Neuron (in vitro differentiated cells): ENCODE measurements at regions not wholly inside any gene's neighbourhood (a gene's known extent, or its start where the extent isn't known, plus 50 kb on each side); places are given as distances from the start of the nearest gene placed in this dataset.

Source experiments
- H2AFZ ChIP-seq: one replicate; pipeline ENCODE4 v1.6.1; 2013; ENCODE audit warnings: low read depth, mild to moderate bottlenecking, inconsistent platforms, low read length, moderate library complexity
- H3K27me3 ChIP-seq: one replicate; pipeline ENCODE4 v1.6.1; 2013; ENCODE audit warnings: low read length; ENCODE audit not compliant: insufficient read depth
- H3K36me3 ChIP-seq: one replicate; pipeline ENCODE4 v1.6.1; 2013; ENCODE audit warnings: low read length; ENCODE audit not compliant: insufficient read depth
- H3K4me1 ChIP-seq: one replicate; pipeline ENCODE4 v1.6.1; 2013; ENCODE audit warnings: low read length; ENCODE audit not compliant: insufficient read depth
- H3K4me3 ChIP-seq: 2 replicates; pipeline ENCODE4 v1.5.1; 2013; ENCODE audit warnings: mild to moderate bottlenecking, low read length, moderate library complexity
- H3K9me3 ChIP-seq: one replicate; pipeline ENCODE4 v1.6.1; 2013; ENCODE audit warnings: low read length

DNA sequence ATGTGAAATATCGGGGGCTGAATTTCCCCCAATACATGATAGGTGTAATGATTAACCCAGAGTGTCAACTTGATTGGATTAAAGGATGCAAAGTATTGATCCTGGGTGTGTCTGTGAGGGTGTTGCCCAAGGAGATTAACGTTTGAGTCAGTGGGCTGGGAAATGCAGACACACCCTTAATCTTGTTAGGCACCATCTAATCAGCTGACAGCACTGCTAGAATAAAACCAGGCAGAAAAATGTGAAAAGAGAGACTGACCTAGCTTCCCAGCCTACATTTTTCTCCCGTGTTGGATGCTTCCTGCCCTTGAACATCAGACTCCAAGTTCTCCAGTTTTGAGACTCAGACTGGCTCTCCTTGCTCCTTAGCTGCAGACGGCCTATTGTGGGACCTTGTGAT is 247.8 kb downstream of the OTOL1 start:
- no peaks in the 10 kb centered on the region for H3K4me1 ChIP-seq
- no peak overlapping the region for H3K4me3 ChIP-seq
- no peaks in the 10 kb centered on the region for H3K9me3 ChIP-seq
- H3K27me3 ChIP-seq: no peaks in the 10 kb centered on the region
- H2AFZ ChIP-seq: no peak overlapping the region
- no peaks in the 10 kb centered on the region for H3K36me3 ChIP-seq

DNA sequence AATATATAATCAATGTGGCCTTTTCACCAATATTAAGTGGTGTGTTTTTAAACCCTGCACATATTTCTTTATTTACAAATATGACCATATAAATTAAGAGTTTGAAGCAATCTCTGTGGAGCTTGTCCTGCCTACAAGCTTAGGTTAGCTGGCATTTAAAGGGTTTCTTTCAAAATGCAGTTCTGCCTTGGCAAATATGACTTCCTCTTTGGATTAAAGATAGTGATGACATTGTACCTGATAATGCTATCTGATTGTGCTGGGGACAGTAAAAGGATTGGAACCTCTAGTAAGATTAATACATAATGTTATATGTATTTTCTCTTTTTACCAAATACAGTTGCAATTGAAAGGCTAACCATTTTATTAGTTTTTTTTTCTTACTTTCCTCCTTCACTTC is 249.1 kb downstream of the OTOL1 start:
- Histone ChIP-seq H3K4me1 (no peaks in the 10 kb centered on the region), H3K9me3 (no peaks in the 10 kb centered on the region), H3K36me3 (no peaks in the 10 kb centered on the region), H3K27me3 (no peaks in the 10 kb centered on the region), H2AFZ (no peak overlapping the region), H3K4me3 (no peak overlapping the region)

DNA sequence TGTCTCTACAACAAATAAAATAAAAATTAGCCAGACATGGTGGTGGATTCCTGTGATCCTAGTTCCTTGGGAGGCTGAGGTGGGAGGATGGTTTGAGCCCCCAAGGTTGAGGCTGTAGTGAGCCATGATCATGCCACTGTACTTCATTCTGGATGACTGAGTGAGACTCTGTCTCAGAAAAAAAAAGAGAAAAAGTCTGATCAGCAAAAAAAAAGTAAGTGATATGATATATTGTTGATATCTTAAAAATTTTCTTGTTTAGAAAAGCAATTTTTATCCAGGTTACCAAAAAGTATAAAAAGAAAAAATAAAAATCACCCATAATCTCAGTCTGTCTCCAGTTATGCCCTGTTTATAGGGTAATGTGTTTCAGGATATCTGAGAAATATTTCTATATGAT is 251.4 kb downstream of the OTOL1 start:
- Histone ChIP-seq H3K9me3 (no peaks in the 10 kb centered on the region), H3K27me3 (no peaks in the 10 kb centered on the region), H3K4me1 (no peaks in the 10 kb centered on the region), H3K36me3 (no peaks in the 10 kb centered on the region), H3K4me3 (no peak overlapping the region), H2AFZ (no peak overlapping the region)

DNA sequence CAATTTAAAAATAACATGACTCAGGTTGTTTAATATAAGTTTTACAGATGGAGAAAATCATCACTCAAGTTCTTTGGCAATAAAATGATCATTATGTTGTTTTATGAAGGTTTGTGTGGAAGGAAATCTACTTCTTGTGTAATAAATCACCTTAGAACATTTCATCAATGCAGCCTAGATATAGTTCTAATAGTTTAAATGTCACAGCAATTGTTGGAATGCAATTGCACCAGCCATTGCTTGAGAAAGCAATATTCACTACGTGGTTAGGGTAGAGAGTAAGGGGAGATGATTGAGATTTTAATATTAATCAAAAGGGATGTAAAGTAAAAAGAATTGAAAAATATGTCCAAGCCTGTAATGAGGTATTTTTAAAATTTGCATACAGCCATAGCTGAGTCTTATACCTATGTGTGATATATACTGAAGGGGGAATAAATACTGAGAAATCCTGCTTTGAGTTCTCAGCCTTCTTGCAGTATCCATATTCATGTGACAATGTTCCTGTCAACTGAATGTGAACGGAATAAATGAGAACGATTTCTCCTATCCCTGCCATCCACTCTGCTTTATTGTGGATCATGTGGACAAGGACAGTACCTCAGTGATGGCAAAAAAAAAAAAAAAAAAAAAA is 257.9 kb downstream of the OTOL1 start:
- no peak overlapping the region for H3K4me3 ChIP-seq
- no peaks in the 10 kb centered on the region for H3K36me3 ChIP-seq
- no peaks in the 10 kb centered on the region for H3K27me3 ChIP-seq
- H3K9me3 ChIP-seq: no peaks in the 10 kb centered on the region
- H3K4me1 ChIP-seq: no peaks in the 10 kb centered on the region
- no peak overlapping the region for H2AFZ ChIP-seq

DNA sequence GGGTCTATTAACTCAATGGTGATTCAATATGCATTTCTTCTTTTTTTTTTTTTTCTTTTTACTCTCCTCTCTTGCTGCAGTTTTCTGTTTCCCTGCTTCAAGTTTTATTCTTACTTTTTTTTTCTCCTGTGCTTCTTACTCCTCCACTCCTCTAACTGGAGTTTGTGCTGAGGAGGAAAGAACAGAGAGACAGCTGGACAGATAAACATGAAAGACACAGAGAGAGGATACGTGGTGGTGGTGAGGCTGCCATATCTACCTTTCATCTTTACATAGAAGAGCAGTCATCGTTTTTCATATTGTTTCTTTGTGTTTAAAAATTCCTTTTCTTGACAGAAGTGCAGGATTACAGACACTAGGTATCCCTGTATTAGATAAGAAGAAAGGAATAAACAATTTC is 262.8 kb downstream of the OTOL1 start:
- no peaks in the 10 kb centered on the region for H3K36me3 ChIP-seq
- H3K27me3 ChIP-seq: no peaks in the 10 kb centered on the region
- H2AFZ ChIP-seq: no peak overlapping the region
- no peaks in the 10 kb centered on the region for H3K9me3 ChIP-seq
- no peaks in the 10 kb centered on the region for H3K4me1 ChIP-seq
- no peak overlapping the region for H3K4me3 ChIP-seq

DNA sequence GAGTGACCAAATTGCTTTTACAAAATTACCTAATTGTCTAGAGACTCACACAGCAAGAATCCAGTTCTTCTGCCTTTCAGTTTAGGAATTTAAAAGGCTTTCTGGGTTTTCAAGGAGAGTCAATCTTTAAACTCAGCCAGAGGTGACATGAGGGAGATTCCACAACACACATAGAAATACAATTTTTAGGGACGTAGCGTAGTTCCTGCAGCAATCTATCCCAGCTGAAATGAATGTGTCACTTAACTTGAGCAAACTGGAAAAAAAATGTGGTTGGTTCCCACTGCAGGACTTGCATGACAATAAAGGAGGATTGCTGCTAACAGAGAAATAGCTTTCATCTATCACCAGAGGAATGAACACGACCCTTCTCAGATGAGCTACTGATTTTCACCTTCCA is 269.7 kb downstream of the OTOL1 start:
- Histone ChIP-seq H3K9me3 (no peaks in the 10 kb centered on the region), H2AFZ (no peak overlapping the region), H3K4me1 (no peaks in the 10 kb centered on the region), H3K27me3 (no peaks in the 10 kb centered on the region), H3K4me3 (no peak overlapping the region), H3K36me3 (no peaks in the 10 kb centered on the region)

DNA sequence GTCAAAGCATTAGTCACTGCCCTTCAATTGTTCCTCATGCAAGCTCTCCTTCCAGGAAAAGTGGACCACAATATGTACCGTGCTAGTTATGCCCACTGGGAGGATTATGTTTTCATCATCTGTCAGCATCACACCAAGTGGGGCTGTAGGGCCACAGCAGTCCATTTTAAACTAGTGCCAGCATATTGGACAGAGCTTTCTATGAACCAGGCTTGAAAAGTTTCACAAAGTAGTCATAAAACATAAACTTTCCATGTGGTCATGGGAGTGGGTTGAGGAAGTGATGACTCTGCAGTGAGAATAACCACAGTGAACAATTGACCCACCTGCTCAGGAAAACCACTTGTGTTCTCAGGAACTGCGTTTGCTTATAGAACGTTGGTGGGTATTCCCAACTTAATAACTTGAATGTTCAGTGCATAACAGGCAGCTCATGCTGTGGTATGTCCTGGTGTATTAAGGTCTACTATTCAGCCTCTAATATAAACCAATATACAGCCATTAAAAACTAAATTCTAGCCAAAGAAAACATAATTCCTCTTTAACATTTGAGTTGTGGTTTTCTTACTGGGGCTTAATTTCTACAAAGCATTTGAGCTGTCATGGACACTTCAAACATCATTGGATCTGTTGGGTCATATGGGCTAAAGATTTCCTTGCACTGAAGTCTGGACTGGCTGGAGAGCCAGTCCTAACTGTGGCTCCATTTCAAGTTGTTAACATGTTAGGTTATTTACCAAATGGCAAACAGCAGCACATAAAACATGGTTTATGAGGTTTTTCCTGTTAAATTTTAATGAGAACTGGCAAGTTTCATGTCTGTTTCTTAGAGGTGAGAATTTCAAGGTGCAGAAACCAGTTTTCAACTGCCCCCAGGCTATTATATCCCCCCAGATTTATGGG is 274.1 kb downstream of the OTOL1 start:
- Histone ChIP-seq H3K36me3 (no peaks in the 10 kb centered on the region), H3K9me3 (no peaks in the 10 kb centered on the region), H3K4me3 (no peak overlapping the region), H3K4me1 (no peaks in the 10 kb centered on the region), H3K27me3 (no peaks in the 10 kb centered on the region), H2AFZ (no peak overlapping the region)

DNA sequence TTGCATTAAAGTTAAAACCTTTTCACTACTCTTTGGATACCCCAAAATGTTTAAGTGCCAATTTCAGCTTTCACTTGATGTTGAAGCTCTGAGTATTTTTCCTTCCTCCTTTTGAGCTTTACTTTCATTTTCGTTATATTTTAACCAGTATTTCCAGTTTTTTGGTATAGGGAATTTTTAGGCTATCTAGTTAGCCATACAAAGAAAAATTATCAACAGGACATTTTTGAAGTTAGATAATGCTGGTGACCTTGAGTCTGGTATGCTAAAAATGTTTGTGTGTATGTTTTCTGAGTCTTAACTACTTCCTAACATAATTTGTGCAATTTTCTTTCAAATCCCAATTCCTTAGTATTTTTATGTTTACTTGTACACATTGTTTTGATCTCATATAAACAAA is 284.8 kb downstream of the OTOL1 start:
- Histone ChIP-seq H2AFZ (no peak overlapping the region), H3K36me3 (no peaks in the 10 kb centered on the region), H3K4me1 (no peaks in the 10 kb centered on the region), H3K9me3 (no peaks in the 10 kb centered on the region), H3K27me3 (no peaks in the 10 kb centered on the region), H3K4me3 (no peak overlapping the region)

DNA sequence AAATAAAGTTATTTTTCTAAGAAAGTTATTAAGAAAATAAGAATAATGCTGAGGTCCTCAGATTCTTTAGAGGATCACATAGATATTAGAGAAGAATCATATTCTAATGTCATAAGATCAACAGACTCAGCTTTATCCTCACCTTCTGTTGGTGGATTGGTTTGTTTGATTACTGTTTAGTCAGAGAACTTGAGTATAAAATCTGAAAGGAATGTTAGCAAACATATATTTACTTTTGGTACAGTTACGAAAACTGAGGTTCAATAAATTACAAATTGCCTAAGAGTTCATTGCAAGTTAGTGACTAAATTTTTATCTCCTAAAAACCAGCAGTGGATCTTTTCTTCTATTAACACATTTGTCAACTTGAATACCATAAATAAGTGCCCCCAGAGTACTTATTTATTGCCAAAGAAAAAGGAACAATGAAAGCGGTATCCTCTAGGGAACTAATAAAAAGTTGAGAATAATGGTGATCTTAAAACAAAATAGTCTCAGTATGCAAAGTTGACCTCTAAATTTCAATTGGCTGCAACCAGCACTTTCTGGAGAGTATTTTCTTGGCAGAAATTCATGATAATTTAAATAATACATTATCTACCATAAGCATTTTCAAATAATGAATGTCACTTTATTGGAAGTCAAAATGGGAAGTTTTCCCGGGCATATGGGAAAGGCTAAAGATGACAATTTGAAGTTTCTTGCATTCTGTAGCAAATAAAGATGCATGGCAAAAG is 296.8 kb downstream of the OTOL1 start:
- H3K36me3 ChIP-seq: no peaks in the 10 kb centered on the region
- no peaks in the 10 kb centered on the region for H3K4me1 ChIP-seq

DNA sequence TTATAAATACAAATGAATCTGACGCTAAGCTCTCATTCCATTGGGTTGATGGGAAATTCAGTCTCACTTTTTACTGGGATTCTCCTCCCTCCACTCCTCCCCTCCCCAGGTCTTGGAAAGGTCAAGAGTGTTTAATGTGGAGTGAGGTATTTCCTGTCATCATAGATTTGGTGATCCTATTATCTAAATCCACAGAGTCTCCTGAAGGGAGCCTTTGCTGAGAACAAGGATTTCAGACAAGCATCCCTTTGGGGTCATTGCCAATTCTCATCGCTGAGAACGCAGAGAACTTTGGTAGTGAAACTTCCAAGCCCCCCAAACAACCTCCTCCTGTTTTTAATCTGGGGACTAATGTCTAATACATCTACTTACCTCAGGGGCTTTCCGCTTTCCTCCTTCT is 297.9 kb downstream of the OTOL1 start:
- no peak overlapping the region for H3K4me3 ChIP-seq

More for the DNA sequence above, 296.8 kb downstream of the OTOL1 start:
- H3K4me3 ChIP-seq: no peak overlapping the region
- H3K27me3 ChIP-seq: no peaks in the 10 kb centered on the region
- no peaks in the 10 kb centered on the region for H3K9me3 ChIP-seq
- H2AFZ ChIP-seq: no peak overlapping the region

DNA sequence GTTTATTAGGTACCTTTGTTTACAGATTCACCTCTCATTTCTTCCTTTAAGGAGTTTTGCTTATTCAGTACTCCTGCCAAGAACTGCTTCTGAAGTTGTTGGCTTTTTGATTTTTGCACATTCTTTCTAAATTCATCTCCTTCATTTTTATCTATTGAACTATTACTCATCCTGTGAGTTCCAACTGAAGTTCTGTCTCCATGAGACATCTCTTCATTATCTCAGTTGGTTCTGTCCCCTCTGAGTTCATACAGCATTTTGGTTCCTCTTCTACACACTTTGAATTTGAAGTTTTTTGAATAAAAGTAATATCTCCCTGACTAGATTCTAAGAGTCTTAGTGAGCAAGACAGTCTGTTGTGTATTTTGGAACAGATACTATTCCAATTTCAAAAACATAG is 299.7 kb downstream of the OTOL1 start:
- Histone ChIP-seq H3K4me3 (no peak overlapping the region), H3K36me3 (no peaks in the 10 kb centered on the region), H3K9me3 (no peaks in the 10 kb centered on the region), H2AFZ (no peak overlapping the region), H3K4me1 (peaks cover 3% of the 10 kb centered on the region), H3K27me3 (no peaks in the 10 kb centered on the region)

More for the DNA sequence above, 297.9 kb downstream of the OTOL1 start:
- no peak overlapping the region for H2AFZ ChIP-seq
- no peaks in the 10 kb centered on the region for H3K9me3 ChIP-seq
- no peaks in the 10 kb centered on the region for H3K4me1 ChIP-seq
- H3K36me3 ChIP-seq: no peaks in the 10 kb centered on the region
- H3K27me3 ChIP-seq: no peaks in the 10 kb centered on the region

DNA sequence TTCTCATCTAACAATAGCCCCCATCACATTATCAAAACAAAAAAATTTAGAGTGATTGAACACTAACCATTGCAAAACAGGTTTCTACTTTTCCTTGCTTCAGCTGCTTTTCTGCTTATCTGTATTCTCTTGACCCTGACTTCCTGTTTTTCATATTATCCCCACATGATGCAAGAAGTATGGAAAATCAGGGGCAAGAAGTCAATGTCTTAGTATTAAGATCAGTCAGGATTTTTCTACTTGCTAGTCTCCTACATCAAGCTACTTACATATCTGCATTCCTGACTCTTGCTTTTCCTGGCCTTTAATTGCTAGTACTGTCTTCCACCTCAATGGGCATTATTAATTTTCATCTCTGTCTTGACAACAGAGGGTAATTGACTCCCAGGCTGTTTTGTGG is 300.2 kb downstream of the OTOL1 start:
- H3K9me3 ChIP-seq: no peaks in the 10 kb centered on the region

DNA sequence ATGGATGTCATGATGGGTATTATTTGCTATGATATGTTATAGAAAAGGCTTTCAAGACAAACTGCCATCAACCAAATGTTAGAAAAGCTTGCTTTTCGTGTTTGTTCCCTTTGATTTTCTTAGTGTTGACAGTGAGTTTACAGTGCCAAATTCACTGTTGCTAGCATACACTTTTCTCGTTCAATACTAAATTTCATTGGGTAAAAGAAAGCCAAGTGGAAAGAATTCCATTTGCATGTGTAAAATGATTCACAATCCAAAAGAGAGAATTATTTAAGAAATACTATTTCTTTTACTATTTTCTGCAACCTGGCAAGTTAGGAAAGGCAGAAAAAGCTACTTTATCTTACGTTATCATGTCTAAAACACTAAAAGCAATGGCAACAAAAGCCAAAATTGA is 301.4 kb downstream of the OTOL1 start:
- no peaks in the 10 kb centered on the region for H3K9me3 ChIP-seq
- no peaks in the 10 kb centered on the region for H3K36me3 ChIP-seq
- H2AFZ ChIP-seq: no peak overlapping the region
- H3K4me1 ChIP-seq: peaks cover 3% of the 10 kb centered on the region
- no peak overlapping the region for H3K4me3 ChIP-seq
- no peaks in the 10 kb centered on the region for H3K27me3 ChIP-seq

More for the DNA sequence above, 300.2 kb downstream of the OTOL1 start:
- Histone ChIP-seq H3K36me3 (no peaks in the 10 kb centered on the region), H3K4me1 (peaks cover 3% of the 10 kb centered on the region), H2AFZ (no peak overlapping the region), H3K27me3 (no peaks in the 10 kb centered on the region), H3K4me3 (no peak overlapping the region)
